GM10266 (cell line): ENCODE measurements at regions not wholly inside any gene's neighbourhood (a gene's known extent, or its start where the extent isn't known, plus 50 kb on each side); places are given as distances from the start of the nearest gene placed in this dataset.
"Not testable (repeated sequence)": the region's sequence is repeated elsewhere in the genome, so short reads cannot be mapped to it uniquely, and the experiment has no call there.

Experiments
- DNase-seq: peaks from one replicate; pipeline ENCODE4 v3.0.0; 2012; ENCODE audit errors: extremely low spot score
- TF ChIP-seq, protein P1 (sequence below): IDR thresholded peaks from 2 replicates; pipeline ENCODE4 v1.5.1; 2012; ENCODE audit warnings: mild to moderate bottlenecking, low read depth; ENCODE audit not compliant: control insufficient read depth, insufficient read depth; ENCODE audit errors: missing control alignments

DNA sequence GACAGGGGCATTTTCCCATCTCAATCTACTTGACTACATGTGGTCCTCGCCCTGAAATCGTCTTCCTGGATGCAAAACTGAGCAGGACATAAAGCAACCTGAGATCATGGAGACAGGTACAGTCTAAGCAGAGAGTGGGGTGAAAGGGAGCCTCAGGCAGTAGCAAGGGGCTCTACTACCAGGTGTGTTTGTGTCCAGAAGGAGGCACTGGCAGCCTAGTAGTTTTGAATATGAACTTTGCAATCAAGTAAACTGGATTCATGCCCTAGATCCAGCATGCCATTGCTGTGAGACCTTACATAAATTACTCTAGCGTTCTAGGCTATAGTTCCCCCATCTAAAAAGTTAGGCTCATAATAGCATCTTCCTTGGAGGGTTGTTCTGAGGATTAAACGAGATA lies 147.4 kb downstream of the TXNL1 start:
- DNase-seq, result no peak
- TF ChIP-seq, protein P1, sequence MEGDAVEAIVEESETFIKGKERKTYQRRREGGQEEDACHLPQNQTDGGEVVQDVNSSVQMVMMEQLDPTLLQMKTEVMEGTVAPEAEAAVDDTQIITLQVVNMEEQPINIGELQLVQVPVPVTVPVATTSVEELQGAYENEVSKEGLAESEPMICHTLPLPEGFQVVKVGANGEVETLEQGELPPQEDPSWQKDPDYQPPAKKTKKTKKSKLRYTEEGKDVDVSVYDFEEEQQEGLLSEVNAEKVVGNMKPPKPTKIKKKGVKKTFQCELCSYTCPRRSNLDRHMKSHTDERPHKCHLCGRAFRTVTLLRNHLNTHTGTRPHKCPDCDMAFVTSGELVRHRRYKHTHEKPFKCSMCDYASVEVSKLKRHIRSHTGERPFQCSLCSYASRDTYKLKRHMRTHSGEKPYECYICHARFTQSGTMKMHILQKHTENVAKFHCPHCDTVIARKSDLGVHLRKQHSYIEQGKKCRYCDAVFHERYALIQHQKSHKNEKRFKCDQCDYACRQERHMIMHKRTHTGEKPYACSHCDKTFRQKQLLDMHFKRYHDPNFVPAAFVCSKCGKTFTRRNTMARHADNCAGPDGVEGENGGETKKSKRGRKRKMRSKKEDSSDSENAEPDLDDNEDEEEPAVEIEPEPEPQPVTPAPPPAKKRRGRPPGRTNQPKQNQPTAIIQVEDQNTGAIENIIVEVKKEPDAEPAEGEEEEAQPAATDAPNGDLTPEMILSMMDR, result no peak

DNA sequence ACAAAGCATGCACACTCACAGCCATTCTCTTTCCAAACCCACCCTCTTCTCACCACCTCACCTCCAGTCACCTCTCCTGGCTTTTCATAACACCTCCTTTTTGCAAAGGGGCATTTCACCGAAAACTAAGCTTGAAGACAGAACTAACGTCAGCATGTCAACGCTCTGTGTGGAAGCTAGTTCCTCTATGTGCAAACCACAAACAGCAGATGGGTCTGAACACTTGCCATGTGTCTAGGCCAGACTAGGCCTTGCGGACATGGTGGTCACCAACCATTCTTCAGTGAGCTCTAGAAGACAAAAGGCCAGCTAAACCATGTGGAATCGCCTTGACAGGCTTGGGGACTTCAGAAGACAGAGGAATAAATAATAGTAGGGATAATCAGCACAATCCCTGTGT lies 148.5 kb downstream of the TXNL1 start:
- TF ChIP-seq, protein P1, result no peak
- DNase-seq, result no peak

DNA sequence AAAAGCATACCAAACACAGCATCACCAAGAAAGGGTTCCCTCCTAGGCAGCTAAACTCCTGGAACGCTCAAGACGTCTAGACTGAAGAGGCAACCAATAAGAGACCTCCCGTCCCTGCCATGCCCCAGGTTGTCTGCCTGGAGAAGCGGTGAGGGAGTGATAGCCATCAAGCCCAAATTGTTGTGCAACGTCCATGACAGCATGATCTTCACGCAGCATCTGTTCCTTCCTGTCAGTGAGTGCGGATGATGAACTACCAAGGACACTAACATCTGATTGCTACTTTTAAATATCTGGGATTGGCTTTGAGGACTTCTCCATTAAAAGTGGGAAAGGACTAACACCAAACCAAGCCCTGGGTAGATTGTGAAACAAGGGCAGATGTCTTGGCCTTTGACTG lies 149.7 kb downstream of the TXNL1 start:
- DNase-seq, result no peak

DNA sequence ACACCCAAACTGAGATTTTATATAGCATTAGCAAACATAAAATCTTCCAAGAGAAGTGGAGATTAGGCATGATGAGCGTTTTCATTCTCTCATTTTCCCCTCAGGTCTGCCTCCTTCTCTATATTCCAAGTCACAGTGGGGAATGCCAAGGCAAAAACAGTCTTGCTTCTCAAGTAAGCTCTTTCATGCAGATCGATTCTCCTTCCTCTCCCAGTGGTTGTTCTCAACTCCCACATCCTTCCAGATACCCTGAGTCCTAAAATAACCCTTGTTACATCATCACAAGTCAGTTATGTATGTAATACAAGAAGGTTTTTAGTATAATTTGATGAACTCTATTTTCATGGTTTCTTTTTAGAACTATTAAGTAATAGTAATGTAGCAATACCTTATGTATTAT lies 150.6 kb downstream of the TXNL1 start:
- TF ChIP-seq, protein P1, result no peak
- no peak for DNase-seq

More for the DNA sequence above, 149.7 kb downstream of the TXNL1 start:
- TF ChIP-seq, protein P1, result no peak

DNA sequence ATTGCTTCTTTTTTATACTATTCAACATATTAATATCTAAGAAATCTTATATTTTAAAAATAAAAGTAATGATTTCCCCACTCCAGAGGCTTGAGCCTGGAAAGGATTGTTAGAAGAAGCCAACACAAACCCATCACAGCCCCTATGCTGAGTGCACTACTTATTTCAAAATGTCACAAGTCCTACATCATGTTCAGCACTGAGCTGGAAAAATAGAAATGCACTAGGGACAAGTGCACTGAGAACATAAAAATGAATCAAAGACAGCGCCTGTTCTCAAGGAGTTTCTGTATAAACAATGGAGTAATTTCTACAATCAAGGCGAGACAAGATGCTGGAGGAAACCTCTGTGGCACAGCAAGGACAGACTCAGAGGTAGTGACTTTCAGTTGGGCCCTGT lies 155.0 kb downstream of the TXNL1 start:
- TF ChIP-seq, protein P1, result no peak
- DNase-seq, result no peak

DNA sequence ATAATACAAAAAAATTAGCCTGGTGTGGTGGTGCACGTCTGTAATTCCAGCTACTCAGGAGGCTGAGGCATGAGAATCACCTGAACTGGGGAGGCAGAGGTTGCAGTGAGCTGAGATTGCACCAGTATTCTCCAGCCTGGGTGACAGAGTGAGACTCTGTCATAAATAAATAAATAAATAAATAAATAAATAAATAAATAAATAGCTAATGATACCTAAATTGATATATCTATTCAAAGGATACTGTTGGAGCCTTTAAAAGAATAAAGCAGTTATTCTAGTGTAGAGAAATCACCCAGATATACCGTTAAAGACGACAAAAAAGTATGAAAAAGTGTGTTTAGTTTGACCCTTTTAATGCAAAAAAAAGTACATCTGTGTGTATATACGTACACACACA lies 155.6 kb downstream of the TXNL1 start:
- not testable (repeated sequence) for DNase-seq

DNA sequence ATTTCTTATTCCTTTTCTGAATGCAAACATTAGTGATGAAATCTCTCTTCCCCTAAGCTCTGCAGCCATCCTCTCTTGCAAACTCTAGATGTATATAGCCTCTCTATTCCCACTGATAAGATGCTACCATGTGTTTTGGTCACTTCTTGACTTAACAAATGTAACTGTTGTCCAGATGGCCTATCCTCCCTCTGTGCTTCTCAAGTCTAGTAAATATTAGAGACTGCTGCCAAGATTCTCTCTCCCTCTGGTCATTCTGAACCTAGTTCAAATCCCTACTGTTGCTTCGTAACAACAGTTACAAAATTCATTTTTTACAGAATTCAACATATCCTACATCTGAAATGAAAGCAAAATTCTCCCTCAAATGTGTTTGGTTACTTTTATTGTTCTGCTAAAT lies 156.6 kb downstream of the TXNL1 start:
- TF ChIP-seq, protein P1, result no peak
- no peak for DNase-seq

DNA sequence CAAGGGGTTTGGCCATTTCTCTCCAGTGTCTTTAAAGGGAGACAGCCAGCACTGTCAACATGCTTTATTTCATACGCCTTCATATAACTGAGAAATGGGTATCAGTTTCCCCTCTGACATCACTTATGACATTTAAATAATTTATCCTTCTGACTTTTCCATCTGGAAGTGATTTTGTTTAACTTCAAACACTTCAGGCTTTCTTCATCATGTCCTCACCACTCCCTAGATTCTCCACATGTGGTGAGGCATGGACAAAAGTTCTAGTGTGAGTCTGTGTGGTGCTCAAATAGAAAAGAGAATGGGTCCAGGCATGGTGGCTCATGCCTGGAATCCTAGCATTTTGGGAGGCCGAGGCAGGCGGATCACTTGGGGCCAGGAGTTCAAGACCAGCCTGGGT lies 158.6 kb downstream of the TXNL1 start:
- DNase-seq, result no peak
- TF ChIP-seq, protein P1, result no peak
